GM21367 (cell line): ENCODE measurements at regions not wholly inside any gene's neighbourhood (a gene's known extent, or its start where the extent isn't known, plus 50 kb on each side); places are given as distances from the start of the nearest gene placed in this dataset.

Source experiments
- ATAC-seq: cut with Tn5 transposase; IDR thresholded peaks from one replicate; pipeline ENCODE4 v1.9.1; 2021; ENCODE audit not compliant: unreplicated experiment

DNA sequence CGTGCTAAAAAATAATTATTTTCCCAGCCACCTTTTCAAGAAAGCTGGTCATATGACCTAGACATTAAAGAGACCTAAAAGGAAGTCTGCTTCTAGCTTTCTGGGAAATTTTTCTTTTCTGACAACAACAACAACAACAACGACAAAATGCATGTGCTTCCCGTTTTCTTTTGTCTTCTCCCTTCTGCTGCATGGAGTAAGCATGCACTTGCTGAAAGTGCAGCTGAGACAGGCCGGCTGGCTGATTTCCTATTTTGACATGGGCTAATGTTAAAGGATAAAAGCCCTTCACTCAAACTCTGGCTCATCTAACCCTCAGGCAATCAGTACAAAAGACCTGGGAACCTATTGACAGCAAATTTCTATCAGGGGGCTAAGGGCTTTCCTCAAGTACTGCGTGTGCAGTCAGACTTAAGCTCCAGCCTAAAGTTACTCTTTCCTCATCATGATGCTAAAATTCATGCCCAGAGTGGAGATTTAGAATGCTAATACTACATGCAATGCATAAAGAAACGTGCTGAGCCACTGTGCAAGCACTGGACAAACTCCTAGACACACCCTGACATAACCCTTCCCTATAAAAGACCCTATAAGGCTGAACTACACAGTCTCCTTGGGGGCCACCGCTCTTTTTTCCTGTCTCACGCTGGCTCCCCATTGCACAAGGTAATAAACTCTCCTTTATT, 811.1 kb downstream of the UQCRFS1 start:
- ATAC-seq: no peak

DNA sequence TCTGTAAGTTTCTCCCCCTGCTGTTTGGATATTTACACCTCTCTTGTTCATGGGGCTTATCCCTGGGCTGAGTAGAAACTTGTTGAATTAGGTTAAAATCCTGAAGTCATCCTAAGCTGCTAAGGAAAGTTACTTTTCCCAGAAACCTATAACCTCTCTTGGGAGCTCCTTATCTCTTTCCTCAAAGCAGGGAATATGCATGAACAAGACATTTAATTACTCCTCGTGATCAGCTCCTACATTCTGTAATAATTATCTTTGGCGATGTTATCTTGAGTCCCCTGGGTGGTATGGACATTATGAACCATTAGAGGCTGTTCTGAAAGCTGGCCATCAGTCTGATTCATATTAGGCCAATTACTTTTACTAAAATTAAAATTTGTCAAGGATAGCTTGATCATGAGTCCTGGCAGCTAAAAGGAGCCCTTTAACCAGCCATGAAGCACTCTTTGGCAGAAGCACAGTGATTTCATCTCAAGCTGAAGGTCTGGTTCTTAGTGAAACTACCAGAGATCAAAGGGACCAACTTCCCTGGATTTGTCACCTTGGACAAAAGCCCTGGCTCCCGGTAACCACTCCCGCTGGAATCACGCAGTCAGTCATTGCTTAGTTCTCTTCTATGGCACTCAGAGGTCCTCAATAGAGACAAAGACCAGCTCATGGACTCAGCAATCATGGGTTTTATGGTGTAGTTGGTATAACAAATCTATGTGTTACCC, 811.8 kb downstream of the UQCRFS1 start:
- ATAC-seq: no peak

DNA sequence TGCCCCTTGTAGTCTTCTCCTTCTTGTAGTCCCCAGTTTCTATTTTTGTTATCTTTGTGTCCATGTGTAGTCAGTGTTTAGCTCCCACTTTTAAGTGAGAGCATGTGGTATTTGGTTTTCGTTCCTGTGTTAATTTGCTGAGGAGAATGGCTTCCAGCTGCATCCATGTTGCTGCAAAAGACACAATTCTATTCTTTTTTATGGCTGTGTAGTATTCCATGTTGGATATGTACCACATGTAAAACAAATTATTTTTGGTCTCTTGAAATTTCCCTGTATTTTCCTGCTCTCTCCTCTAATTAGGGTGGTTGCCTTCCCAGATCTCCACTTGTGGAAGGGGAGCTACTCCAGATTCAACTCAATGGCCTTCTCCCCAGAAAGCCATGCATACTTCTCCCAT, 813.8 kb downstream of the UQCRFS1 start:
- ATAC-seq: no peak

DNA sequence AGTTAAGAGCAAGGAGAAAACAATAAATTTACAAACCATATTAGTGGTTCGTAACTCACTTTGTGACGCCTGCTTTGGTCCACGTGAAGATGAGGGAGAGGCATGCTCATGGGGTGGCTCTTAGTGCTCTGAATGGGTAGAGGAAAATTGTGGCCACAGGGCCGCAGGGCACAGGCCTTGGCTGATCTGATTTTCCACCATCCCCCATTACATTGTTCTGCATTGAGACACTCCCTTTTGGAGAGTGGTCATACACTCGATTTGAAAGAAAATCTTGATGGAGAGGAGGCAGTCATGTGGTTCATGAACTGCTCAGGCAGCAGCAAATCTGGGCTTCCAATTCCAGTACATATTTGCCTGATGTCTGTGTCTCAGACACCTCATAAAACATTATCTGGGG, 815.2 kb downstream of the UQCRFS1 start:
- ATAC-seq: no peak

DNA sequence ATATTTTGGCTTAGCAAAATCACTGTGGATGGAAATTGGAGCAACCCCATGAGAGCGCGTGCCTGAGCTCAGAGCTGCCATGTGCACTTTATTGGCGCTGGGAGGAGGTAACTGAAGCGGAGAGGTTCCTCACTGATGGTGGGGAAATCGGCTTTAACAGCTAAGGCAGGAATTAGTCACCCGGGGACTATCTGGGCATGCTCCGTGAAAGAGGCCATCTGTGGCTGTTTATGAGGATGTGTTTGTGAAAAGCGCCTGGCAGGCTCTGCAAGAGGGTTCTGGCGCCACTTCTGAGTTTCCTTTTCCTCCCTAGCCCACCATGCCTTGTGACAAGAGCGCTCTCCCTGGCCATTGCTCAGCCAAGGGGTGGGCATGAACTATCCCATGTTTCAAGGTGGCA, 815.6 kb downstream of the UQCRFS1 start:
- ATAC-seq: no peak

DNA sequence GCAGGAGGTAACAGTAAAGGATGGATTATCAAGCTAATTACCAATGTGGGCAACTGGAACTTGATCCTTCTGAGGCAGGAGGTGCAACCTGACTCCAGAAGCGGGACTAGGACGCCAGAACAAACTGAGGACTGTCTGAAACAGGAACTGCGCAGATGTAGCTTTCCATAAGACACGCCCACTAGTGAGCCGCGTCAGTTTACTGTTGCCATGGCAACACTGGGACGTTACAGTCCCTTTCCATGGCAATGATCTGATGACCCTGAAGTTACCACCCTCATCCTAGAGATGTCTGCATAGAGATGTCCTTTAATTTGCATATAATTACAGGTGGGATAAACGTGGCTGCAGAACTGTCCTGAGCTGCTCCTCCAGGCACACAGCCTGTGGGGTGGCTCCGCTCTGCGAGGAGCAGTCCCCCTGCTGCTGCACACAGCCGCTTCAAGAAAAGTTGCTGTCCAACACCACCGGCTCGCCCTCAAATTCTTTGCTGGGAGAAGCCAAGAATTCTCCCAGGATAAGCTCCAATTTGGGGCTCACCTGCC, 816.6 kb downstream of the UQCRFS1 start:
- ATAC-seq: no peak

DNA sequence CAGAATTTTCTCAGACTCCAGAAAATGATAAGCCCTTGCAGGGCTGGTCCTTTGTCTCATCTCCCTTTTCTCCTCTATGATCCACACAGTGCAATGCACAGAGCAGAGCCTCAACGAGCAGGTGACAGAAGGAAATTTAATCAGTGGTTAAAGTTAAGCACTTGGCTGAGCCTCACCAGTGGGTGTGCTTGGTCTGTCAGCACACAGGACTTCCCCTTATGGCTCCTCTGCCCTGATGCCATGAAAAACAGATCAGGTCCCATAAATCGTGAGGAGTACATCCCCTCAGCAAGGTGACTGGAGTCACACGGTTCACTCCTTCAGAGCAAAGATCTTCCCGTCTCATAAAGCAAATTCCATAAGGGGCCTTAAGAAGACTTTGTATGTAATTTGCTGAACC, 818.2 kb downstream of the UQCRFS1 start:
- no peak for ATAC-seq

DNA sequence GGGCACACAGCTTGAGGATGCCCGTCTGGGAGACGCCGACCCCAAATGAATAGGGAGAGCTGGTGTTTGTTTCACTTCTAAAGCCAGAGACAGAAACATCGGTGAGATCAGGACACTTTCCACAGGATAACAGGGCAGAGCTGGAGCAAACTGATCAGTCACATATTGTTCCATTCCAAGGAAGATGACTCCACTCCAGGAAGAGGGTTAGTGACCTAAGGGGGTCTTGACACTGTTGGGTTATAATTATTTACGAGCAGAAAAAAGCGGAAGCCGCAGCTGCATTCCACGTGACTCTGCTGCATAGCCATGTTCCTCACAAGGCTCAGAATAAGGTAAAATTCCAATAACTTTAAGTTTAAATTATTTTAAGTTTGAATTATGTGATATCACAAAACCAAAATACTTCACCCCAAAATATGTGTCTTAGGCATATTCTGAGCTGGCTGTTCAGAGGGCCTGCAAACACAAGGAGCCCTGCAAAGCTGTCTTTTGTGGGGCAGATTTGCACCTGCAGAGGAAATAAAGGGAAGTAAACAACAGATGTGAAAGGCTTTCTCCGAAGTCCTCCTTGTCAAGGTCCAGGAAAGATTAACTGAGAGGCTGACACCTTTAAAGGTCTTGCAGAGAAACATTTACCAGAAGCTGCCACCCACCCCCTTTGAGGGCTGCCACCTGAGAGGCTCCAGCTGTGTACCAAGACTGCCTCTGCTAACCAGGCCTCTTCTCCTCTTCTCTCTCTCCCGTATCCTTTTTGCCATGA, 819.2 kb downstream of the UQCRFS1 start:
- ATAC-seq: no peak

DNA sequence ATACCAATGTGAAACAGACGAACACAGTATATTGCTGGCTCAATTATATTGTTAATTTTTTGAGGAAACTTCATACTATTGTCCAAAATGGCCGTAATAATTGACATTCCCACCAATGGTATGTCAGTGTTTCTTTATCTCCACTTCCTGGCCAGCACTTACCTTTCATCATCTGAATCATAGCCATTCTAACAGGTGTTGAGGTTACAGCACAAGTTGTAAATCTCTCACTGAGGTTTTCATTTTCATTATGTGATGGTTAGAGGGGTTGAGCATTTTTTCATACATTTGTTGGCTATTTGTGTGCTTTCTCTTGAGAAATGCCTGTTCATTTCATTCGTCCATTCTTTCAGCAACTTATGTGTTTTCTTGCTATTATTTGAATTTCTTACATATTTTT, 824.0 kb downstream of the UQCRFS1 start:
- no peak for ATAC-seq

DNA sequence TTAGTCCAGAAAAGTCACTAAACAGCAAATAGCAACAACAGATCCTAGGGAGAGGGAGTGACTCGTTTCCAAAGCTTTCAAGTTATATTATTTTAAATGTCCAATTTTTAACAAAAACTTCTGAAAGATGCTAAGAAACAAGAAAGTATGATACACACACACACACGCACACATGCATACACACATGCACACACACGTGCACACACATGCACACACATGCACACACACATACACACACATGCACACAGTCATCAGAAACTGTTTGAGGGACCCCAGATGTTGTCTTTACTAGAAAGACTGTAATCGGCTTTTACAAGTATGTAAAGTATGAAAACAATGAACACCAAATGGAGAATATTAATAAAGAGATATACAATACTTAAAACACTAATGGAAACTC, 825.4 kb downstream of the UQCRFS1 start:
- no peak for ATAC-seq

DNA sequence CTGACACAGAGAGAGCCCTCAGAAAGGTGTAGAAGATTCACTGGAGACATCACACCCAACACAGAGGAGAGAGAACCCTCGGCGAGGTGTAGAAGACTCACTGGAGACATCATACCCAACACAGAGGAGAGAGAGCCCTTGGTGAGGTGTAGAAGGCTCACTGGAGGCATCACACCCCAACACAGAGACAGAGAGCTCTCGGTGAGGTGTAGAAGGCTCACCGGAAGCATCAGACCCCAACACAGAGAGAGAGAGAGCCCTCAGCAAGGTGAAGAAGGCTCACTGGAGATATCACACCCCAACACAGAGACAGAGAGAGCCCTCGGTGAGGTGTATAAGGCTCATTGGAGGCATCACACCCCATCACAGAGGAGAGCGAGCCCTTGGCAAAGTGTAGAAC, 826.5 kb downstream of the UQCRFS1 start:
- ATAC-seq: no peak

DNA sequence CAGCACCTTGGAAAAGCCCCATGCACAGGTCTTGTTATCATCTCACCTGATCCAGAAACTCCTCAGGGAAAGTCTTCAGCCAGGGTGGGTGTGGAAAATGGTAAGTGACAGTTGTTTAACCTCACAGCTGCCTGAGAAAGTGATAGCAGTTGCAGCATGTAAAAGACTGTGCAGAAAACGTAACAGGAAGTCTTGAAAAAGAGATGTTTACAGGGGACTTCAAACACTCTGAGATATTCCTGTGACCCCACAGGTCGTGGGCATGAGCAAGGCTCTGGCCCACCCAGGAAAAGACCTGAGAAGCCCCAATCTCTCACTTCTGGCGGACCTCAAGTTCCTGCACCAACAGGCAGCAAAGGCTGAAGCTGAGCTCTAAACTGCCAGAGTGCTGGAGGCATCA, 826.9 kb downstream of the UQCRFS1 start:
- ATAC-seq: no peak

DNA sequence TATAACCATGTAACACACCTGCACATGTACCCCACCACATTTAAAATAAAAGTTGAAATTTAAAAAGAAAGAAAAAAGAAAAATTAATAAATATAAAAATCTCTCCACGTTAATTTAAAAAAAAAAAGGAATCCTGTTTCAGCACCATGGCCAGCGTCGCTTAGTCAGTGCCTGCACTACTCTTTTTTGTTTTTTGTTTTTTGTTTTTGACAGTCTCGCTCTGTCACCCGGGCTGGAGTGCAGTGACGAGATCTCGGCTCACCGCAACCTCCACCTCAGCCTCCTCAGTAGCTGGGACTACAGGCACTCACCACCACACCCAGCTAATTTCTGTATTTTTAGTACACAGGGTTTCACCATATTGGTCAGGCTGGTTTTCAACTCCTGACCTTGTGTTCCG, 835.9 kb downstream of the UQCRFS1 start:
- ATAC-seq: no peak

DNA sequence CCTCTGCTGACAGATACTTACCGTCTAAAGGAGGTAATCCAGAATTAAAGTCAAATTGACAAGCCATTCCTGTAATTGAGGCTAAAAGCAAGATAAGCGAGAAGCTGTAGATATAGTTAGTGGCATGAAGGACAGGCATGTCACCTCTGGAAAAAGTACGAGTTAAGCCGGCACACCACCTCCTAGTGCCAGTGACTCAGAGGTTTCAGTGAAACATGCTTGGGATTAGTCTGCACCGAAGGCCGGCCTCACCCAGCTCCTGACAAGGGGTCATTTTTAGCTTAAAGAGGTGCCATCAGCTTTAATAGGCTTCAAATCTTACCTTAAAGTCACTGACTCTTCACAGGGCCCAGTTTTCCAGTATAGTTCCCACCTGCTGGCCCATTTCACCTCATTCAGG, 838.0 kb downstream of the UQCRFS1 start:
- no peak for ATAC-seq

DNA sequence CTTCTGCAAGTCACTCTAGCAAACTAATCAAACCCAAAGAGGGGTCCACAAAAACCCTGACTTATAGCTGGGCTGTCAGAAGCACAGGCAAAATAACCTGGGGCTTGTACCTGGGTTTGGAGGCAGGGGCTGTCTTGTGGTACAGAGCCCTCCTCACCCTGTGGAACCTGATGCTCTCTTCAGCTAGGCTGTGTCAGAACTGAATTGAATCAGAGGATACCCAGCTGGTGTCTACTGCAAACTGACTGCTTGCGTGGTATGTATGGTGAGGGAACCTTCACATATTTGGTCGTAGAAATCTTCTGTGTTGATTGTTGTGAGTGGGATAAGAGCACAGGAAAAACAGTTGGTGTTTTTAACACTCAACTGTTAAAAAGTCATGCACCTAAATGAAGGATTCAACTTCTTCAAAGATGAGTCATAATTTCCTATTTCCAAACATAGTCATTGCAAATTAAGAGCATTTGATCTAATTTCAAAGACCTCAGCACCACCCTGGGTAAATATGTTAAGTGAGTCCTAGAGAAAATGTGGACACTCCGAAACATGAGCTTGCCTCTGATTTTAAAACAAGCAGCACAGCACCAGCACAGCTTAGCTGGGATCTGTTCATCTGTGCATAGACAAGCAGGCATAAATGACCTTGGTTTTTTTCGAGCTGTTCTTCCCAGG, 840.2 kb downstream of the UQCRFS1 start:
- no peak for ATAC-seq

DNA sequence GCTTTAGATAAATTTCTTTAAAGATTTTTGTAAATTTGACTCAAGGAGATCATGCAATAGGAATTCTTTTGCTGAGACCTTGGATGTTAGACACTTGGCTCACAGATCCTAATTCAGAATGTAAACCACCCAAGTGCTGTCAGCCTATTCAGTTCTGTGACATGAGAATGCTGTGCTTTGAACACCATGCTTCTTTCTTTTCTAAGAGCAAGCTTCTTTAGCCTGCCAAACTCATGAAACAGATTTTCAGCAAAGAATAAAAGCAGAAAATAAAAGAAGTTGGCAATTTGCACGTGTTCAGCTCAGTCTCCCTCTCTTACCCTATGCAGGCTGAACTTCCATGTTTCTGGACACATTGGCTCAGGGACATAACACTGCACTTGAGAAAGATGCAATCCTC, 845.8 kb downstream of the UQCRFS1 start:
- ATAC-seq: no peak

DNA sequence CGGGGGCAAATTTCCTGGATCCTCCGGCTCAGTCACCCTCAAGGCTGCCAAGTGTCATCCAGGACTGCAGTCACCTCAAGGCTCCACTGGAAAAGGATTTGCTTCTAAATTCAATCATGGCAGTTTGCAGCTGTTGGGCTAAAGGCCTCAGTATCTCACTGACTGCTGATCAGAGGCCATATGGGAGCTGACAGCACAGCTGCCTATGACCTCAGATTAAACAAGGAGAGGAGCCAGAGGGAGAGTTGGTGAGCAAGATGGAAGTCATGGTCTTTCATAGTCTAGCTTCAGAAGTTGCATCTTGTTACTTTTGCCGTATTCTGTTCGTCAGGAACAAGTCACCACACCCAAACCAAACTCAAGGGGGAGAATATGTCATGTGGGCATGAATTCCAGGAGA, 849.7 kb downstream of the UQCRFS1 start:
- ATAC-seq: no peak

DNA sequence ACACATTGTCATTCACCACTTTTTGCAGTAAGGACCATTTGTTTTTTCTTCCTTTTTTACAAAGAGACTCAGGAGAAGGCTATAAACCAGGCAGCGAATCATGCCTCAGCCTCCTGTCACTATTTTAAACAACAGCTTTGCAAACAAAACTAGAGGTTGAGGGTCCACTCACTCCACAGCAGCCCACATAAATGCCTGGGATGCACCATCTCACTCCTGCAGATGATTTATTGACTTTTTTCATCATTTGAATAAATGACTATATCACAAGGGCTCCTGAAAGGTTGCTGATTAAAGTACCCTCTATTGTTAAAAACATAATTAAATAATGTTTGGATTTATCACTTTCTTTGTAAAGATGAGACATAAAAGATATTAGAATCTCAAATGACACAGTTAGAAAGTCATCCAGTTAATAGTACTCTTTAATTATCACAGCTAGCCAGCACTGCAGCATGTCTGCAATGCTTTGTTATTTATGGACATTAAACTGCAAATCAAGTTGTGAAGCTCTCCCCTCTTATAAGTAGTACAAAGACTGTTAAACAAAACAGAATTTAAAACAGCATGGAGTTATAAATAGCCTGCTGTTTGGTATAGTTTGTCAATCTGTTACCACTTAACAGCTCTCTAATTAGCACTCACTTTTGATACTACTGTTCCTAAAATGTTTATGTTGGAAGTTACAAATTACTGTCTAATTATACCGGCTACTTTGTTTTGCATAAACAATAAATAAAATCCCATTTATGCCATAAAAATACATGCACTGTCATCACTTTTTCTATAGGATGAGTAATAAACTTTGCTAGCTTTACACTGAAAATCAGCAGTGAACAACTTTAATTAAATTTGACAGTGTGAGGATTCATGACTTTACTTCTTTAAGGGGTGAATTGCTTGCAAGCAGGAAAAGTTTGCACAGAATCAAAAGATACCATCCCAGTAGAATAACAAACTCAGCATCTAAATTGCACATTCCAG, 853.2 kb downstream of the UQCRFS1 start:
- ATAC-seq: no peak

DNA sequence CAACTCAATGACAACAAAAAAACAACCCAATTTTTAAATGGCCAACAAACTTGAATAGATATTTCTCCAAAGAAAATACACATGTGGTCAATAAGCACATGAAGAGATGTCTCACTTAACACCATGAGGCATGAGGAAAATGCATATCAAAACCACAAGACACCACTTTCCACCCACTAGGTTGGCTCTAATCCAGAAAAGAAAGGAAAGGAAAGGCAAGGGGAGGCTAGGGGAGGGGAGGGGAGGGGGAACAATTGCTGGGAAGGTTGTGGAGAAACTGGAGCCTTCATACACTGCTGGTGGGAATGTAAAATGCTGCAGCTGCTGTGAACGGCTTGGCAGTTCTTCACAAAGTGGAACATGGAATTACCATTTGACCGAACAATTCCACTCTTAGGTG, 854.3 kb downstream of the UQCRFS1 start:
- ATAC-seq: no peak

DNA sequence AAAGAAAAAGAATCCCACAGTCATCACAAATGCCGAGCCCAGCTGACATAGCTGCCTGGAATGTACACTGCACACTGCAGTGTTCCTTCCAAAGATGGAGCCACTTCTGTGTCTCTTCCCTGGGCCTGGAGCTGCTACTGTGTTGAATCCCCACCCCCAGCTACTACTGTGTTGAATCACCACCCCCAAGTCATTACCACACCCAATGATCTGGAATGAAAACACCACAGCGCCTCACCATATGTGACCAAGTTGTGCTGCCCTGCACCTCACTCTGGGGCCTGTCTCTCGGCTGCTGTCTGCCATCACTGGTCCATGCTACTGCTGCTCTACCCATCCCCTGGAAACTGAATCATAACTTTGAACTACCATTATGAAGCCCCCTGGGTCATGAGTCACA, 861.2 kb downstream of the UQCRFS1 start:
- ATAC-seq: no peak
